IMR-90 (cell line): ENCODE measurements at regions not wholly inside any gene's neighbourhood (a gene's known extent, or its start where the extent isn't known, plus 50 kb on each side); places are given as distances from the start of the nearest gene placed in this dataset.

Source experiments
- ATAC-seq: fragments of 200-7000 bp; cut with Tn5 transposase; 2 replicates; pipeline ENCODE4 v1.9.1; 2020; ENCODE audit warnings: low read depth, mild to moderate bottlenecking, moderate library complexity
- BruUV-seq: library from RNA; stranded (reverse); fragments of 400-500 nt; replicated peaks from 2 replicates; lab custom pipeline; 2021; lab: Mats Ljungman, UMichigan
- CTCF ChIA-PET: fragments of 300-600 bp; formaldehyde crosslinking; extraction: SDS; loops from one replicate; lab custom pipeline; 2021; ENCODE audit warnings: antibody characterized with exemption; lab: Yijun Ruan, JAX
- POLR2A ChIA-PET: fragments of 300-600 bp; sonication (Branson Sonifier 250); formaldehyde crosslinking; loops from one replicate; lab custom pipeline; 2022; ENCODE audit warnings: antibody characterized with exemption; ENCODE audit not compliant: unreplicated experiment; lab: Charles Lee
- DNase-seq: peaks from one replicate; pipeline ENCODE4 v3.0.0; 2013
- H2AFZ ChIP-seq: replicated peaks from 2 replicates; pipeline ENCODE3; 2013; ENCODE audit warnings: low read length, mild to moderate bottlenecking; ENCODE audit not compliant: poor library complexity
- H2AK5ac ChIP-seq: 2 replicates; pipeline ENCODE4 v1.6.1; 2013; ENCODE audit warnings: low read depth, low read length, inconsistent platforms
- H2AK9ac ChIP-seq: replicated peaks from 2 replicates; pipeline ENCODE3; 2013; ENCODE audit warnings: mild to moderate bottlenecking, low read depth, low read length, moderate library complexity; ENCODE audit not compliant: poor library complexity
- H2BK120ac ChIP-seq: 2 replicates; pipeline ENCODE4 v1.6.1; 2013; ENCODE audit warnings: low read depth, low read length, inconsistent platforms
- H2BK15ac ChIP-seq: 3 replicates; pipeline ENCODE4 v1.6.1; 2013; ENCODE audit warnings: low read depth, low read length, inconsistent platforms
- H2BK20ac ChIP-seq: 2 replicates; pipeline ENCODE4 v1.6.1; 2013; ENCODE audit warnings: low read depth, mild to moderate bottlenecking, inconsistent platforms, low read length, moderate library complexity
- H2BK5ac ChIP-seq: 2 replicates; pipeline ENCODE4 v1.6.1; 2013; ENCODE audit warnings: mild to moderate bottlenecking, low read depth, low read length, inconsistent platforms; ENCODE audit not compliant: poor library complexity, severe bottlenecking
- H3K14ac ChIP-seq: replicated peaks from 2 replicates; pipeline ENCODE4 v1.6.1; 2013; ENCODE audit warnings: low read depth, low read length, inconsistent platforms
- H3K18ac ChIP-seq: 2 replicates; pipeline ENCODE4 v1.6.1; 2013; ENCODE audit warnings: low read depth, low read length, control low read depth
- H3K23ac ChIP-seq: 2 replicates; pipeline ENCODE4 v1.6.1; 2013; ENCODE audit warnings: low read depth, low read length, inconsistent platforms
- H3K27ac ChIP-seq: 2 replicates; pipeline ENCODE4 v1.5.1; 2013; ENCODE audit warnings: mild to moderate bottlenecking, control low read depth, low read length; ENCODE audit not compliant: insufficient read depth
- H3K27me3 ChIP-seq: 2 replicates; pipeline ENCODE4 v1.6.1; 2013; ENCODE audit warnings: low read length; ENCODE audit not compliant: control insufficient read depth, insufficient read depth
- H3K36me3 ChIP-seq: 2 replicates; pipeline ENCODE4 v1.6.1; 2013; ENCODE audit warnings: low read length, mixed read lengths; ENCODE audit not compliant: control insufficient read depth, insufficient read depth
- H3K4ac ChIP-seq: 2 replicates; pipeline ENCODE4 v1.6.1; 2013; ENCODE audit warnings: low read depth, low read length, inconsistent platforms
- H3K4me1 ChIP-seq: 2 replicates; pipeline ENCODE4 v1.6.1; 2013; ENCODE audit warnings: low read length, mixed read lengths; ENCODE audit not compliant: control insufficient read depth, insufficient read depth
- H3K4me2 ChIP-seq: 2 replicates; pipeline ENCODE4 v1.6.1; 2013; ENCODE audit warnings: low read depth, mild to moderate bottlenecking, control low read depth, low read length, moderate library complexity
- H3K4me3 ChIP-seq: 2 replicates; pipeline ENCODE4 v1.5.1; 2013; ENCODE audit warnings: low read depth, mild to moderate bottlenecking, control low read depth, low read length, moderate library complexity; ENCODE audit not compliant: insufficient read depth
- H3K56ac ChIP-seq: 2 replicates; pipeline ENCODE4 v1.6.1; 2013; ENCODE audit warnings: low read length, inconsistent platforms; ENCODE audit not compliant: insufficient read depth; ENCODE audit errors: extremely low read depth
- H3K79me1 ChIP-seq, 2 experiments: 2 replicates each; pipeline ENCODE4 v1.6.1; 2013; ENCODE audit warnings: low read length in 2 of 2, inconsistent platforms in 1 of 2, low read depth in 1 of 2
- H3K9ac ChIP-seq: 2 replicates; pipeline ENCODE4 v1.6.1; 2013; ENCODE audit warnings: low read depth, low read length, control low read depth
- H3K9me1 ChIP-seq: 2 replicates; pipeline ENCODE4 v1.6.1; 2013; ENCODE audit warnings: low read length, inconsistent platforms; ENCODE audit not compliant: insufficient read depth
- H3K9me3 ChIP-seq: 2 replicates; pipeline ENCODE4 v1.6.1; 2013; ENCODE audit warnings: low read length; ENCODE audit not compliant: control insufficient read depth, insufficient read depth
- H4K20me1 ChIP-seq: 2 replicates; pipeline ENCODE4 v1.6.1; 2013; ENCODE audit warnings: low read length, inconsistent platforms; ENCODE audit not compliant: insufficient read depth
- H4K5ac ChIP-seq: 2 replicates; pipeline ENCODE4 v1.6.1; 2013; ENCODE audit warnings: mild to moderate bottlenecking, low read depth, low read length, control low read depth
- H4K8ac ChIP-seq, 2 experiments: 2 replicates each; pipeline ENCODE4 v1.6.1; 2013; ENCODE audit warnings: low read depth in 2 of 2, low read length in 2 of 2, control low read depth in 1 of 2, inconsistent platforms in 1 of 2
- H4K91ac ChIP-seq: 2 replicates; pipeline ENCODE4 v1.6.1; 2013; ENCODE audit warnings: low read depth, low read length, inconsistent platforms; ENCODE audit not compliant: insufficient read depth
- BHLHE40 ChIP-seq: fragments of 150-350 bp; IDR thresholded peaks from 2 replicates; pipeline ENCODE4 v1.6.1; 2016; ENCODE audit warnings: mild to moderate bottlenecking, low read depth, low read length
- CEBPB ChIP-seq: IDR thresholded peaks from 2 replicates; pipeline ENCODE4 v1.6.1; 2012; ENCODE audit warnings: low read depth, low read length, improper control_type of control experiment
- CHD1 ChIP-seq: IDR thresholded peaks from 2 replicates; pipeline ENCODE4 v1.6.1; 2012; ENCODE audit warnings: low read depth, low read length, improper control_type of control experiment
- ELK1 ChIP-seq: fragments of 150-350 bp; IDR thresholded peaks from 2 replicates; pipeline ENCODE4 v1.6.1; 2016; ENCODE audit warnings: low read depth, mild to moderate bottlenecking, low read length, moderate library complexity, borderline replicate concordance
- FOS ChIP-seq: fragments of 150-350 bp; IDR thresholded peaks from 2 replicates; pipeline ENCODE4 v1.6.1; 2016; ENCODE audit warnings: low read depth, low read length
- MAFK ChIP-seq: IDR thresholded peaks from 2 replicates; pipeline ENCODE4 v1.6.1; 2012; ENCODE audit warnings: low read depth, low read length, improper control_type of control experiment
- MAZ ChIP-seq: IDR thresholded peaks from 2 replicates; pipeline ENCODE4 v1.6.1; 2012; ENCODE audit warnings: low read depth, mild to moderate bottlenecking, low read length, improper control_type of control experiment, moderate library complexity, borderline replicate concordance
- MXI1 ChIP-seq: IDR thresholded peaks from 2 replicates; pipeline ENCODE4 v1.6.1; 2012; ENCODE audit warnings: low read depth, mild to moderate bottlenecking, low read length, moderate library complexity, borderline replicate concordance
- NFE2L2 ChIP-seq: fragments of 150-350 bp; IDR thresholded peaks from 2 replicates; pipeline ENCODE4 v1.6.1; 2016; ENCODE audit warnings: low read depth, mild to moderate bottlenecking, low read length
- POLR2A ChIP-seq: IDR thresholded peaks from 2 replicates; pipeline ENCODE4 v1.6.1; 2012; ENCODE audit warnings: mild to moderate bottlenecking, low read depth, low read length
- RAD21 ChIP-seq: IDR thresholded peaks from 2 replicates; pipeline ENCODE4 v1.6.1; 2012; ENCODE audit warnings: low read length, improper control_type of control experiment
- RCOR1 ChIP-seq: IDR thresholded peaks from 2 replicates; pipeline ENCODE4 v1.6.1; 2012; ENCODE audit warnings: mild to moderate bottlenecking, low read length, improper control_type of control experiment; ENCODE audit not compliant: insufficient replicate concordance
- RFX5 ChIP-seq: IDR thresholded peaks from 2 replicates; pipeline ENCODE4 v1.8.0; 2012; ENCODE audit warnings: low read depth, mild to moderate bottlenecking, low read length, moderate library complexity
- SMC3 ChIP-seq: fragments of 150-350 bp; IDR thresholded peaks from 2 replicates; pipeline ENCODE4 v1.6.1; 2016; ENCODE audit warnings: low read depth, mild to moderate bottlenecking, antibody characterized with exemption, low read length, moderate library complexity
- WGBS, 2 experiments: methylation state at CpG; one replicate each; pipeline versions ENCODE4 v1.1.5 to v1.1.7; 2013; ENCODE audit warnings: missing lambda C conversion rate in 2 of 2; ENCODE audit not compliant: insufficient read length in 1 of 2; ENCODE audit errors: extremely low coverage in 2 of 2; 5-methylcytosine and 5-hydroxymethylcytosine counted together
- dilution Hi-C: fragments of 300-500 bp; cut with HindIII; formaldehyde crosslinking; loops from one replicate; pipeline ENCODE4 v1.14.3; 2018; ENCODE audit warnings: low sequenced_read_pairs; ENCODE audit not compliant: unreplicated experiment
- in situ Hi-C: fragments of 300-500 bp; cut with MboI; formaldehyde crosslinking; loops from 3 replicates; pipeline ENCODE4 v1.14.3; 2019; ENCODE audit warnings: low sequenced_read_pairs, inconsistent platforms, mixed read lengths
- intact Hi-C: fragments of 100-400 bp; cut with micrococcal nuclease; formaldehyde crosslinking; loops from 2 replicates; pipeline ENCODE4 v1.10.0; 2022
- TF ChIP-seq, protein P1 (sequence below): conservative IDR thresholded peaks from 2 replicates; pipeline ENCODE4 v1.5.1; 2012; ENCODE audit warnings: mild to moderate bottlenecking, low read depth, low read length, improper control_type of control experiment

DNA sequence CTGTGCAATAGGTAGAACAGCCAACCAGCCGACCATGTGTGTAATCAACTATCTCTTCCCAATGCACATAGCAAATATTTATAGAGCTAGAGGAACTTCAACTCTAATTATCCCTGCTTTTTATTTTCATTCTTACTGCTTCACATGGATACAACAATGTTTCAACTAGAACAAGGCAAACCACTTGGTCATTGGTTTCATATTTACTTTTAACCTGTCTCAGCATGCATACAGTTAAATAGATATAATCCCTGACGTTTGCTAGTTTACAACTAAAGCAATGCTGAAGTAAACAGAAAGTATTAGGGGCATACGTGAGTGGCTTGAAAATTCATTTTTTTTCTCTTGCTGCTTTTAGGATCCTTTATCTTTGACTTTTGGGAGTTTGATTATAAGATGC is 318.5 kb upstream of the MAP3K7 start:
- Histone ChIP-seq H3K9me3 (no peaks in the 10 kb centered on the region), H4K20me1 (no peaks in the 10 kb centered on the region), H3K4me3 (no peak overlapping the region), H3K9me1 (no peaks in the 10 kb centered on the region), H3K9ac (no peak overlapping the region), H3K4ac (no peak overlapping the region), H4K8ac (no peak overlapping the region), H2AFZ (no peak overlapping the region), H3K14ac (no peak overlapping the region), H2BK120ac (no peak overlapping the region), H2AK9ac (no peak overlapping the region), H3K27ac (no peak overlapping the region), H2BK5ac (no peak overlapping the region), H3K36me3 (no peaks in the 10 kb centered on the region), H4K91ac (no peak overlapping the region), H3K18ac (no peak overlapping the region), H2AK5ac (no peak overlapping the region), H3K79me1 (no peaks in the 10 kb centered on the region), H2BK20ac (no peak overlapping the region), H2BK15ac (no peak overlapping the region), H3K27me3 (no peaks in the 10 kb centered on the region), H4K5ac (no peak overlapping the region), H3K4me2 (no peak overlapping the region), H3K56ac (no peak overlapping the region), H3K4me1 (no peaks in the 10 kb centered on the region), H3K23ac (no peak overlapping the region)
- ATAC-seq (no peak), DNase-seq (no peak)
- no TSS peak for BruUV-seq
- intact Hi-C loops: no loop called here
- in situ Hi-C loops: no loop called here
- no CpG with 5 or more reads among the region's 3 CpGs for WGBS, 2 experiments
- TF ChIP-seq RFX5 (no peak), MAZ (no peak), MAFK (no peak), NFE2L2 (no peak), CEBPB (no peak), FOS (no peak), MXI1 (no peak), CHD1 (no peak), POLR2A (no peak), ELK1 (no peak), BHLHE40 (no peak), RCOR1 (no peak), SMC3 (no peak), RAD21 (no peak)
- TF ChIP-seq, protein P1, sequence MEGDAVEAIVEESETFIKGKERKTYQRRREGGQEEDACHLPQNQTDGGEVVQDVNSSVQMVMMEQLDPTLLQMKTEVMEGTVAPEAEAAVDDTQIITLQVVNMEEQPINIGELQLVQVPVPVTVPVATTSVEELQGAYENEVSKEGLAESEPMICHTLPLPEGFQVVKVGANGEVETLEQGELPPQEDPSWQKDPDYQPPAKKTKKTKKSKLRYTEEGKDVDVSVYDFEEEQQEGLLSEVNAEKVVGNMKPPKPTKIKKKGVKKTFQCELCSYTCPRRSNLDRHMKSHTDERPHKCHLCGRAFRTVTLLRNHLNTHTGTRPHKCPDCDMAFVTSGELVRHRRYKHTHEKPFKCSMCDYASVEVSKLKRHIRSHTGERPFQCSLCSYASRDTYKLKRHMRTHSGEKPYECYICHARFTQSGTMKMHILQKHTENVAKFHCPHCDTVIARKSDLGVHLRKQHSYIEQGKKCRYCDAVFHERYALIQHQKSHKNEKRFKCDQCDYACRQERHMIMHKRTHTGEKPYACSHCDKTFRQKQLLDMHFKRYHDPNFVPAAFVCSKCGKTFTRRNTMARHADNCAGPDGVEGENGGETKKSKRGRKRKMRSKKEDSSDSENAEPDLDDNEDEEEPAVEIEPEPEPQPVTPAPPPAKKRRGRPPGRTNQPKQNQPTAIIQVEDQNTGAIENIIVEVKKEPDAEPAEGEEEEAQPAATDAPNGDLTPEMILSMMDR: no peak
- ChIA-PET CTCF (no interaction called here), POLR2A (no interaction called here)
- dilution Hi-C loops: no loop called here
